AG20443 (cell line): ENCODE measurements at regions not wholly inside any gene's neighbourhood (a gene's known extent, or its start where the extent isn't known, plus 50 kb on each side); places are given as distances from the start of the nearest gene placed in this dataset.

Experiments used
- DNase-seq: peaks from one replicate; pipeline ENCODE4 v3.0.0; 2012; ENCODE audit warnings: low spot score, mixed read lengths

DNA sequence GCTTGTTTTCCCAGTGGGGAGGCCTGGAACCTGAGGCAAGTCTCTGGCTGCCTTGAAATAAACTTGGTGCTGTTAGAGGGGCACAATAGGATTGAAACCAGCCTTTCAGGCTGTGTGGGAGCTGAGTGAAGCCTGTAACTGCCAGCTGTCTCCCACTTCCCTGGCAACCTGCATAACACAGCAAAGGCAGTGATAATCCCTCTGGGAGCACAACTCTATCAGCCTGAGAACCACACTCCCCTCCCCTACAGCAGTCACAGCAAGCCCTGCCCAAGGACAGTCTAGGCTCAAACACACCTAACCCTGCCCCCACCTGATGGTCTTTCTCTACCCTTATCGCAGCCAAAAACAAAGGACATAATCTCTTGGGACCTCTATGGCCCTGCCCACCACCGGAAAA is 683.8 kb upstream of the ATXN8OS start:
- no peak for DNase-seq

DNA sequence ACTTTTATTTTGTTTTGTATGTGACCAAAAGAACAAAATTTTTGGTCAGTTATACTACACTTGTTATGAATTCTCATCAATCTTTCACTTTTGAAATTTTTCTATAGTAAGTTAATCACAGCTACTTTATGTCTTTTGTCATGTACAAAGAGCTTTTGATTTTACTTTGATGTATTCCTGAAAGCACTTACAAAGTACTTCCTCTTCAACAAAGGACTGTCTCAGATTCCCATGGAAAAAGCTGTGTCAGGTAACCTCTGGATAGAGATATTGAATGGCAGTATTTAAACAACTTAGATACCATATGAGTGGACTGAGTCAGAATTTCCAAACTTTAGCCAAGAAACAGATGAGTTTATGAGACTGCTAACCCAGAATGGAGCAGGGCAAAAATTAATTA is 689.3 kb upstream of the ATXN8OS start:
- no peak for DNase-seq

DNA sequence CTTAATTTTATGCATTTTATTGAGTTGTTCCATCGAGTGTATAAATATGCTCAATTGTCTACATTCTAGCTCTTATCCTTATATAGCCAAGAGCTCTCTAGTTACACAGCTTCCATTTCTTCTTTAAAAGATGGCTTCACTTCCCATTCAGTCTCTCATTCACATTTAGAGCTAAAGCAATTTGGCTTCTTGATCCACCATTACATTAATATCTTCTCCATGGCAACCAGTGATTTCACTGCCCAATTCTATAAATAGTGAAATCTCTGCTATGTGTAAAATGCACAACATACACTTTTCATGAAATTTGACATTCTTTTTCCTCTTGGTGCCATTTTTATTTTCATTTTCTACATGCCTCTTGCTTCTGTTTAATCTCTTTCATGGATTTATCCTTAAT is 696.9 kb upstream of the ATXN8OS start:
- no peak for DNase-seq

DNA sequence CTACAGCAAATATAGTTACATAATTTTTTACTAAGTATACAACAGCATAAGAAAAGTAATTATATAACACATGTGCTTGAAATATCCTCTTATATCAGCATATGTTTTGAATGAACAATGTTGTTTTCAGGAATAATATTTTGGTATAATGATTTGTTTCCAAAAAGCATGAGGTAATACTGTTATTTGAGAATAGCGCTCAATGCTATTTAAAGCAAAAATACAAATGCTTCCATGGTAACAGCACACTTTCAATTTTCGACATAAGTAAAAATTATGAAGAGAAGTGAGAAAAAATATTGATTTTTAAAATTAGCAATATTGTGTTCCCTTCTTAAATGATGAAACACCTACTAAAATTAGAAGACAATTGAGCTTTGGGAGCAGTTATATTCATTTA is 715.9 kb upstream of the ATXN8OS start:
- no peak for DNase-seq

DNA sequence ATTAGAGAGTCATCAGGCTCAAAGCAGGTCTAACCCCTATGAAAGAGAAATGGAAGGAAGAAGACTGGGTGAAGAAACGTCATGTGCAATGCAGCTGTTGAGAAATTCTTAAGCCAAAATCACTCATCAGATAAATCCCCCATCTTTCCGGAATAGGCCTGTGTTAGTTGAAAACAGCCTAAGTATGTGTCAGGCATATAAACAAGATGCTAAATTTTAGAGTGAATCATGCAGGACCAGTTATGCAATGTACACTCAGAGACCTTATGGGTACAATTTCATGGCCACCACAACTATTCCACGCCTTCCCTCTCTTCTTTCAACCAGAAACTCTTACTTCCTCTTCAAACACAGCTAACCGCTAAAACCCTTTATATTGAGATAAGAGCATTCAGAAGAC is 717.7 kb upstream of the ATXN8OS start:
- no peak for DNase-seq

DNA sequence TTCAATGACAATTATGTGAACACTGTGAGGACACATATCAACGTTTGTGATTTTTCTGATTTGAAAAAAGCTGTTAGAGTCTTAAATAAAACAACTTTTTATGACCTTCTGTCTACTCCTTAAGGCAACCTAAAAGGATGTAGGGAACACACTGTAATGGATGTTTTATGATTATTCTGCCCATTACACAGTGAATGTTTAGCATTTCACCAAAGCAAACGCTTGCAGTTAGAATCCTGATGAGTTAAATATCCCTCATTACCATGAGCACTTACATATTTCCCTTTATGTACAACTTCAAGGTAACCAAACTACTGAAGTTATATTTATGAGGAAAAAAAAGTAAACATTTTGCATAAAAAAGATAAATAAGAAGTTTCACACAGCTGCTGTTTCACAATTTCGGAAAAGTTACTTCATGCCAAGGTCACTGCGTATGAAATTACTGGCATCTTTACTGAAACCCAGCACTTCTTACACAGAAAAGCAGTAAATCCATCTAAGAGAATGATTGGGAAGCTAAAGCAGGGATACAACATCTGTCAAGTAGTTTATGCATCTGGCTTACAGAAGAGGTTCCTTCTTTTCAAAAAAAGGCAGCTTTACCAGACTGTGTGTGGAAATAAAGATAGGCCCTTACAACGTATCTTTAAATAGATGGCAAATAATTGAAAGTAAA is 733.7 kb upstream of the ATXN8OS start:
- DNase-seq = no peak

DNA sequence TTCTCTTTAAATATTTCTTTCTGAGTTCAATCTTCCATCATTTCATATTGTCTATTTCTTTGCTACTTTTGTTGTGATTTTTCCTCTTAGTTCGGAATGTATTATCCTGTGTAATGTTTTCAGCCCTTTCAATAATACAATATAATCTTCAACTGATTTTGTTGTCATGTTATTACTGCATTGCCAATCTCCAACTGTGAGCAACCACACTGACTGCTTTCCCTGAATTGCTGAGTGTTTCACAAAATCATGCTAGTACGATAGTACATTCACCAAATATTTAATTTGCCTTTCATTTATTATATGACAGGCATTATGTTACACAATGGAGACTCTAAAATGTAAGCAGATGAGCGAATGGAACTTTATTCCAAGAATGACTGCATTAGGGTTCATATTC is 744.3 kb upstream of the ATXN8OS start:
- DNase-seq = no peak

DNA sequence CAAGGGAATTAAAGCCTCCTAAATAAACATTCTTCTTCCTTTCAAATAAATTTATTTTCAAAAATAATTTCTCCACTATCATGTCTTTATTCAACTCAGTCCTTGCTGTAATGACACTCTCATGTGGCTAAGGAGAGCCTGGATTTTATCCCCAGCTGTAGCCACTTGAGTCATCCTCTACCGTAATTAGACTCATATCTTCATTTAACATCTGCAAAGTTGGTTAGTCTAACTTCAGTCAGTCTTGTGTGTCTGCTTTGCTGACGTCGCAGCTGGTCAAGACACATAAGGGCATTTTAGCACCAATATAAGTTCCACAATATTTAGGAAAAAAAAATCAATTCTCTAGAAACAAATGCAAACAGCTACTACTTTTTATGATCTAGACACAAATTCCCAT is 776.4 kb upstream of the ATXN8OS start:
- no peak for DNase-seq

DNA sequence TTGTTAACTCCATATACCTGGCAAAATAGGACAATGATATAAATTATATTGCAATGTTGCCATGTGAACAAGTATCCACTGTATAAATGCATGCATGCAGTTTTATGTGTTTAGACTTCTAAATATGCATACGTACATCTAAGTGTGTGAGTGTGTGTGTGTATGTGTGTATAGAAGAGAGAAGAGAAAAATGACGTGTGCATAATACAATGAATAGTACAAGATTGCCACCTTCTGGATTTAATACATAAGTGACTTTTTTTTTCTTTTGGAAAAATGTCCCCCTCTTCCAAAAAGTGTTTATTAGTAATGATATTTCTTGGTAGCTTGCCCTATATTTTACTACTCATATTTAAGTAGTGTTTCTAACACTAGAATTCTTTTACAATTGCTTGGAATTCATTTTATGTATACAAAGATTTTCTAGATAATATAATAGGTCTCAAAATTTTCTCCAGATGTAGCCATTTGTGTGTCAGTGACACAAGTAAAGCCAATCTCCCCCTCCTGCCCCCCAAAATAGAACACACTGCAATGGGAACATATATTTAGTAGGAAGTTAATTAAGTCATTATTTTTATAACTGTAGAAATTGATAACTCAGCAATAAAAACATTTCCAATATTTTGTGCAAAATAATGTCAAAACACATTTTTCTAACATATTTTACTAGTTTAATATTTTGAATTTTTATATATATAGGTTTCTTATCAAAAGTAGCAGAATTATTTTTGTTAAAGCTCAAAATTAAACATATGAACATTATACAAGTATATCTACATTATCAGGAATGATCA is 783.3 kb upstream of the ATXN8OS start:
- no peak for DNase-seq

DNA sequence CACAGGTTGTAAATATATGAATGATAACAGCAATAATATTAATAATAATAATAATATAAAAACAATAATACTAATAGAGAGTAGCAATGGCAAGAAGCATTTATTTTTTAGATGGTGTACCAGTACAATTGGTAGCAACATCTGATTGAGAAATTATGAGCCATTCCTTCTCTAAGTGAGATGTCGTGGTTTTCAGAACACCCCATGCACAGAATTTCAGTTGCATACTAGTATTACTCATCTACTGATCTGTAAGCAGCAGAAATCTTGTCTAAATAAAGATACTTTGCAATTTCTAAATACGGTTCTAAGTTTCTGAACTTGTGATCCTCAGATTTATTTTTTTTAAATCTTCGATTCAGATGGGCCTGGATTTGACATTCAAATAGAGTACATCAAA is 788.0 kb upstream of the ATXN8OS start:
- DNase-seq = no peak

DNA sequence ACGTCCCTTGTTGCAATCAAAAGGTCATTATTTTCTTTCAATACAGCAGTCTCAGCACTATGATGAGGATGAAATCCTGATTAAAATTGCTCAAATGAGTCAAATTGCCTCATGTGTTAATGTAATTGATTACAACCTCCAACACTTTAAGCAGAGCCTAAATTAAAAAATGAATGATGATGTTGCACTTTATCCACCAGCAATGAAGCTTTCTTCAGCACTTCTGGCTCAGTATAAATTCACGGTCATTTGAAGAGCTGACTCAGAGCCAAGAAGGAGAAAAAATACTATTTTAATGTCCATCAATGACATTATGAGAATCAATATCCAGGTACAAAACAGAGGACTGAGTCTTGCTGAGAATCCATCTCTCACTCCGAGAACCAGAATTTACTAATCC is 792.6 kb upstream of the ATXN8OS start:
- DNase-seq = no peak

DNA sequence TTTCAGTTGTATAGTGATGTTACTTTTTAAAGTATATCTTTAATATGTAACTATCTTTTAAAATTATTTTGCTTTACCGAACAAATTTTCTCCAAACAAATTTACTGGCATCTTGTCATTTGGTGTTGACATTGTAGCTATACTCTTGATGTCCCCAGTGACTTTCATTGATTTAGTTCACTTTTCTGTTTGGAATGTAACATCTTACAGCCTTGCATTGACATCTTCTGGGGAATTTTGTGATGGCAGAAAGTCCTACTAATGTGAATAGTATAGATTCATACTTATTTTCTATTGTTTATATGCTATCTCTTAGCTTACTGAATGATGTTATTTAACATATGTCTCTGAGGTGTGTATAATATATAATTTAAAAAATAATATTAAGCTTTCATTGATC is 800.9 kb upstream of the ATXN8OS start:
- no peak for DNase-seq

DNA sequence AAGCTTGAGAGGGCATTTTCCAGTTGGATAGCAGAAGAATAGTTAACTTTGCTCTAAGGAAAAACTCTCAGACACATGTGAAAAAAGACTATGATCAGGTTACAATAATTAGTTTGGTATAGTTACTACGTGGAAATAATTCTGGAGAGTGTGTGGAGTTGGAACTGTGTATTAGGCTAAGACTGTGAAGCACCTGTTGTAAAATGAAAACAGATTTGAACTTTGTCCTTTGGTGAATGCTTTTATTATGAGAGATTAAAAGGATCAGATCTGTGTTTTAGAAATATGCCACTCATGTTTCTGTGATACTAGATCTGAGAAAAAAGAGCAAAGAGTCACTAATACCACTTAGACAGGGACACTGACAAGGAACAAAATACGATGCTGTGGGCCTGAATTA is 807.5 kb upstream of the ATXN8OS start:
- no peak for DNase-seq

DNA sequence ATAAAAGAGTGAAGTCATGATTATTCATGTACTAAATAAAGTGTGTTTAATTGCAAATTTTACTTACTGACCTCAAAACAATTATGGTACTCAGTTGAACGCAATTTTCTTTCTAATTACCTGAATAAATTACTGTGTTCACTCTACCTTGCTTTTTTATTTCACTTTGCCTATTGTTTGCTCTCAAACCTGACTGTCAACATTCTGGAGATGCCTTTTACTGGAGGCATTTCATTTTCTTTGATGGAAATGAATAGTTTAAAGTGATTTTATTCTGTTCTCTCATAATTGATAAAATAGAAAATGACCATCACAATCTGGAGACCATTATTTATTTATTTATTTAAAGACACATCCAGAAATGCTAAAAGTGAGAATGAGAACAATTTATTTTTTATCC is 811.5 kb upstream of the ATXN8OS start:
- no peak for DNase-seq

DNA sequence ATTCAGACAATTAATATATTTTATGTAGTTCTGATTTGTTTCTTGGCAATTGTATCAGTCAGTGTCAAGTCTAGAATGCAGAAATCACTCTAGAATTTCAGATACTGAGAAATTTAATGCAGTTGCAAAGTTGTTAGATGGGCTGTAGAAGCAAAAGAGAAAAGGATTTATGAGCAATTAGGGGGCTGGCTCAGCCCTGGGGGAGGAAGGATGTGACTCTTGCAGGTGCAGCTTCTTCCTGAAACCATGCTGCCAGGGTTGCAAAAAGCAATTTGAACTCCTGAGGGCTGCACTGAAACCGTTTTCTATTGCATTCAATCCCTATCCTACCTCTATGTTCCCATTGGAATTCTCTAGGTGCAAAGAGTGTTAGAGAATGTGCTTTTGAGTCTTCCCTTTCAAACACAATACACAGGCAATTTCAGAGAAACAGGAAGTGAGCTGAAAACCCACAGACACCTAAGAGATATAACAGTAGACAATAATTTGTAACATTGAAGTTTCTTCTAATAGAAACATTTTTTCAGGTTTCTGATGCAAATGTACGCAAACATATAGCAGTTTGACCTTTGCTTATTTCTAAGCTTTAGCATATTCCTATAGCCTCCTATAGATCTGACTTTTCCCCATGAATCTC is 814.7 kb upstream of the ATXN8OS start:
- DNase-seq = no peak

DNA sequence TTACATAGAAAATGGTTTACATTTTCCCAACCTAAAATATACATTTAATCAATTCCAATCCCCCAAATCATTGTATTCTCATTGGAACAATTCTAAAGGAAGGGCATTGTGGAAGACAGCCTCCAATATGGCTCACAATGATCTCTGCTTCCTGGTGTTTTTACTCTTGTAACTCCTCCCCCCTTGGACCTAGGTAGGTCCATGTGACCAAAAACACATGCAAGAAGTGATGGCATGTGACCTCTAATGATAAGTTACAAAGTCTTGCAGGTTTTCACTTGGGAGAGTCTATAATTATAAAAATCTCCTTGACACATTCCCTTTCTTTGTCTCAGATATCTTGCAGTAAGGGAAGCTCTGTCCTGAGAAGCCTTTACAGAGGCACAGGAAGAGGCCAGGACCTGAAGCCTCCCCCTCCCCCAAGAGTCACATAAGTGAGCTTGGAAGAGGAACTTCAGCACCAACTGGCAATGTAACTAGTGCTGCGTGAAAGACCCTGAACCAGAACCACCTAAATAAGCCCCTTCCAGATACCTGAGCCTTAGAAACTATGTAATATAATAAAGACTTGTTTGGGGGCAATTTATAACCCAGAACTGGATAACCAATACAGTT is 816.2 kb upstream of the ATXN8OS start:
- DNase-seq = no peak

DNA sequence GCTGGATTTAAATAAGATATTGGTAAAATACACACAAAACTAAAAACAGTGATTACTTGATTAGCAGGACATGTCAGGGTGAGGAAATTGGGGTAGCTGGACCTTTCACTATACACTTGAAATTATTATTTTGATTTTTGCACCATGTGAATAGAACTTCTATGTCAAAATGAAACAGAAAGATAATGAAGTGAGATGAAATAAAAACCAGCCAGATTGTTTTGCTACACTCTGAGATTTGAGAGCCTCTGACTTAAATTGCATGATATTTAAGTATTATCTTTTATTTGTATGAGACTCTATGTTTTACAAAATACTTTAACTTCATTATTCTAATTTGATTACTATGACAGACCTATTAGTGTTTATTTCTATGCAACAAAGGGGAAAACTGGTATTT is 819.6 kb upstream of the ATXN8OS start:
- DNase-seq = no peak

DNA sequence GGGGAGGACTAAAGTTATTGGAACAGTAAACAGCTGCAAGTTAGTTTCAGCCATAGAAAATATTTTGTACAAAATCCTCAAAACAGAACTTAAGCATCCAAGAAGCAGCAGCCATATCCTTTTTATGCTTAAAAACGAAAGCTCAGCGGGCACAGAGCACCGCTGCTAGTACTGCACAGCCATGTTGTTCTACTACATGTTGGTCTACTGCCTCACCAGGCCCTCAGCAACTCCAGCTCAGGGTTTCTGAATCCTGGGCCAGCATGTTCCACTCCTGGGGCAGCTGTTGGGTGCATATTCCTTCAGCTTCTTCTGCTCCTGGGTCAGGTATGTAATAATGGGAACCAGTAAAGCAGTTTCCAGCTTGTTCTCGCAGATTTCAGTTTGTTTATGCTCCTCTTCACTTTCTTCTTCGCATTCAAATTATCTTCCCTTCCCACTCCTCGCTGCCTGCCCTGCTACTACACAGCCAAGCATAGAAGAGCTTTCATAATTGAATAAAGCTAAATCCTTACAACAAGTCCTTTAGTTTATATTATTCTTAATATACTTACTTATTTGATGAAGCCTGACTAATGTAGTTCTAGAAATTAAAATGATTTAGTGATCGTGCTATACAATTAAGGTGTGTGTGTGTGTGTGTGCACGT is 820.5 kb upstream of the ATXN8OS start:
- no peak for DNase-seq

DNA sequence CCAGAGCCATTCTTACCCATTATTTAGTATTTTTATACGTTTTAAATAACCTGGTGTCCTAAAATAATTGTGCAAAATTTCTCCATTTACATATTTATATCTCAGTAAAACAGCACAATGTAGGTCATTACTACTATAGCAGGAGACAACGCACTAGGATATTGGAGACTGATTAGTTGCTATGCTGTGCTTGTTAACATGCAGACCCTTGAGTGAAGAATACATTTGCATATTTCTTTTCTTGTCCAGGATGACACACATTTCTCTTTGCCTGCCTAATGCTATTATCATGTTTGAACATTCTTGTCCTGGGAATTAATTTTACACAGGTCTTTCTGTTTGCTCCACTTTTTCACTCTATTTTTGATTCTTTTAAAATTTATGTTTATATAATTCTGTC is 823.8 kb upstream of the ATXN8OS start:
- no peak for DNase-seq

DNA sequence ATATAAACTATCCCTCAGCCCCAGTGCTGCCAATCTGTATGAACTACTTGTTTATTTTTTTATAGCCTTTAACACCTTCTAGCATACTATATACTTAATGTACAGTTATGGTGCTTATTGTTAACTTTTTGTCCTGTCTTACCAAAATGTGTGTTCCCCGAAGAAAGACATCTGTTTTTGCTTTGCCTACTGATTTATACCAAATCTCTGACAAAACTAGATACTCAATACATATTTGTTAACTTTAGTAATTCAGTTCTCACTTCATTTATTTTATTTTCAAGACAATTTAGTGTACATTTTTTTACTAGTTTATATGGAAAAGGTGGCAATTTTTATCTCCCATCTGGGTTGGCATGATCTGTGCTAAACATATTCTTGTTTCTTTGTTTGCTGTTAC is 824.3 kb upstream of the ATXN8OS start:
- no peak for DNase-seq

DNA sequence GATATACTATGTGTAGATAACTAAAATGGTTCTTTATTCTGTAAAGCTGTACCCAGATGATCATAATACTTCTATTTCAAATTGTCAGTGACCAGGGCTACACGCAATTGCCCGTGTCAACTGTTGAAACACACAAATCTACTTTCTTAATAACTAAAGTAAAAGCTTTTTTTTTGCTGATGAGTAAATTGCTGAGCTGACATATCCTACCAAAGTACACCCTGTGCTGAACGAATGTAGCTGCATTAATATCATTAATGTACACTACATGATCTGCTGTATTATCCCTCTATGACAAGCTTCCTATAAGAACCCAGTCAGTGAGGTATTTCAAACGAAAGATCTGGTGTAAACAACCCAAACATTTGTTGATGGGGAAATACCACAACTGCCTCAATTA is 827.2 kb upstream of the ATXN8OS start:
- no peak for DNase-seq

DNA sequence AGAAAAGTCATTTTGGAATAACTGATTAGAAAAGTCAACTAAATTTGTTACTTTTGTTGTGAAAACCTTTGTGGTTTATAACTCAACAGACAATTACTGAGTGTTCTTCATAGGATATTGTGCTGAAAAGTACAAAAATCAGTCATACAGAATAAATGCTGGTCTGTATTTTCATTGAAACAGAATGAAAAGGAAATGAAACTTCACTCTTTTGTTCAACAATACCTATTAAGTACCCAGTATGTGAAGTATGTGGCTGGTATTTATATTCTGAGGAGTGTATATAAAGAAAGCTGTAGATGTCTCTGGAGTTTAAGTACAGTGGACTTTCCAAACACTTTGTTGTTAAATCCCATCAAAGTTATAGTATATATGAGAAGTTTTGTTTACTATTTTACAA is 828.4 kb upstream of the ATXN8OS start:
- no peak for DNase-seq

DNA sequence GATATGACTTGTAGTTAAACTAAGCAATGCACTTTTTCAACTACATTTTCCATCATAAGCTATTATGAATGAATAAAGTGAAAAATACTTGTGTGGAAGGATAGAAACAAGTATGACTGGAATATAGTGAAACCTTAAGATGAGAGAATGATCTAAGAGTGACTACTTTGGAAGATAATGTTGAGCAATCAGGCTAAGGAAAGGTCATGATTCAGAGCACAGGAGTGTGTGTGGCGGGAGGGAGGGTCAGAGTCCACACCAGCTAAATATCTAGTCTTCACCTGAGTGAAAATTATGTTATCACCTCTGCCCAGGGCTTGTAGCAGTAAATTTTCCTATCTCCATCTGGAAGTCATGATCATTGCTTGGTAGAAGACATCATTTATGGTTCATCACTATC is 833.4 kb upstream of the ATXN8OS start:
- DNase-seq = no peak
